ENCODE measurements at regions not wholly inside any gene's neighbourhood (a gene's known extent, or its start where the extent isn't known, plus 50 kb on each side); places are given as distances from the start of the nearest gene placed in this dataset.

DNA sequence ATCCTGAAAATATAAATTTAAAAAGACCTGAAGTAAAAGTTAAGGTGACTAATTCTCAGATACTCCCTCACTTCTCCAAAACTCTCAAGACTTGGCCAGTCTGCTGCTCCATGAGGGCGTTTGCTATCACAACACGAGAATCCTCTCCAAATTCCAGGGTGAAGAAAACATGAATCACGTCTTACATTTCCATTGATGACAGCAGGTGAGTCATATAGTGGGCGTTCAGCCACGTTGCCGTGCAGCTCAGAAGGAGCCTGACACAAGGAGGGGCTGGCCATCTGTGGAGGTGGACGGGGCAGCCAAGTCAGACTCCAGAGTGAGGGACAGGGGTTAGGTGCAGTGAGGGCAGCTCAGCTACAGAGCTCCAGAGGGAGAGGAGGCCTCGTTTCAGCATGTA, 555.1 kb upstream of the ADAMTS16 start:
- DNase-seq, result no peak

DNA sequence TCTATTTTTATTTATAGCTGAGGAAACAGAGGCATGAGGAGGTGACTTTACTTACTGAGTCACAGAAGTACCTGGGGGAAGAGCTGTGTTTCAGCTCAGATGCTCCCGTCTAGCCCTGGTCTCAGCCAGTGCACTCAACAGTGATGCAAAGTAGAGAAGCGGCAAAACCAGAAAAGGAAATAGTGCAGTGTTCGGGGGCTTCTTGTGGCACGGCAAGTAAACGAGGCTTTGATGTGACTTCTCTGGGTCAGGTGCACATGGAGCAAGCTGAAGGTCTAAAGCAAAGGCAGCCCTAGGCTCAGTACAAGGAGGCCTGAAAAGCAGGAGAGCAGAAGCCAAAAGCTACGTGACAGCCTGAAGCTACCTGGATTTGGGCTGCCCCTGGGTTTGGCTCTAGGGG, 526.7 kb upstream of the ADAMTS16 start:
- no peak for DNase-seq

DNA sequence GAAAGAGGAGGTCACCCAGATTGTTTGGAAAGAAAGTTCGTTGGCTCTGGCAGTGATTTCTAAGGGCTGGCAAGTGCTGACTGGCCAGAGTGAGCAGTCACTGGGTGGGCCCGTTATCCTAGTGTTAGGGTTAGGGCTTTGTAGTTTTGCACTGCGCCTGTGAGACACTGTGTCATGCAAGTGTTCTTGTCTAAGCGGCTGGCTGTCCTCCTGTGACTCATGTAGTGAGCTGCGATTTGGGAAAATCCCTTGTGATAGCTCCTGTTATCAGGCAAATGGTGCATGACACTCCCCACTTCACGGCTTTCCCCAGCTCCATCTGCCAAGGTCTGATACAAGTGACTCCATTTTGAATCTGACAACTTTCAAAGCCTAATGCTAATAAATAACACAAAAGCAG, 526.0 kb upstream of the ADAMTS16 start:
- DNase-seq, result peak in 1 of 3 experiments; percentile 74

DNA sequence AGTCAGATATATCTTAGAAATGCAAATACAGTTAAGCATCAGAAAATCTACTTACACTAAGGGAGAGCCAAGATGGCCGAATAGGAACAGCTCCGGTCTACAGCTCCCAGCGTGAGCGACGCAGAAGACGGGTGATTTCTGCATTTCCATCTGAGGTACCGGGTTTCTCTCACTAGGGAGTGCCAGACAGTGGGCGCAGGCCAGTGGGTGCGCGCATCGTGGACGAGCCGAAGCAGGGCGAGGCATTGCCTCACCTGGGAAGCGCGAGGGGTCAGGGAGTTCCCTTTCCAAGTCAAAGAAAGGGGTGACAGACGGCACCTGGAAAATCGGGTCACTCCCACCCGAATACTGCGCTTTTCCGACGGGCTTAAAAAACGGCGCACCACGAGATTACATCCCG, 524.8 kb upstream of the ADAMTS16 start:
- peak in 1 of 3 experiments; percentile 33 for DNase-seq

DNA sequence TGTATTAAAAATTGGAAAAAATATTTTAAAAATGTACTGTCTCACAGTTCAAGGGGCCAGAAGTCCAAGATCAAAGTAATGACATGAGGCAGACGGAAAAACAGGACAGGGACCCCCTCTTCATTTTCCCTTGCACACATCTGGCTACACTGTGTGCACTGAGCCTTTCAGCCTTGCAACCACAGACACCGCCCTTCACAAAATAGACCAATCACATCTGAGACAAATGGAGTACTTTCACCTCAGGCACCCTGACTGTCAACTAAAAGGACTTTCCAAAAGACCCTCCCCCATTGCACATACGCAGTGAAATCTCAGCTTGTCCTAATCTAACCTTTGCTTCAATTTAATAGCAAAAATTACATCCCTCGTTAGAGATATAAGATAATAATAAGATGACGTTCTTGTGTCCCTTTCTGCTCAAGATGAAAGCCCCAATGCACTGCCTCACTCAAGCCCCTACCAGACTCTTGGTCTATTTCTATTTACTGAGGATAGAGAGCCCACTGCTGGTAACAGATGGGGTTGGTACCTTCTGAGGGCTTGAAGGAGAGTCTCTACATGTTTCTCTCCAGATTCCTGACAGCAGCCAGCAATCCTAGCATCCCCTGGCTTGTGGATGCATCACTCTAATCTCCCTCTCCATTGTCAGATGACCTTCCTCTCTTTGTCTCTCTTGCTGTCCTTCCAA, 514.8 kb upstream of the ADAMTS16 start:
- no peak for DNase-seq

DNA sequence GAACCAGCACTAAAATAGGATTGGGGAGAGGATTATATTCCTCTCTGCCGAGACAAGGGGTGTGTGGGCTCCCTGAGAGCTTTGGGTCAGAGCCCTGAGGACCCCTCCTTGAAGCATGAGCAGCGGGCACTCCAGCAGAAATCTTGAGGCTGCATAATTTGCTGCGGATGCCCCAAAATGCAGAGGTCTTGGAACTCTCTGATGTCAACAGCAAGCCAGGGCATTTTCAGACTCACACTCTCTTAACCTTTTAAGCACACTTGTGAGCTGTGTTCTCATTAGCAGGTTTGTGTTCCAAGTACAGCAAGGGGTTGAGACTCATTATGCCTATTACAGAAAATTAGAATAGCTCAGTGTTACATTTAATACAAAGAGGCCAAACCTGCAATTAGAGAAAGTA, 513.0 kb upstream of the ADAMTS16 start:
- DNase-seq, result peak in 1 of 3 experiments; percentile 16

DNA sequence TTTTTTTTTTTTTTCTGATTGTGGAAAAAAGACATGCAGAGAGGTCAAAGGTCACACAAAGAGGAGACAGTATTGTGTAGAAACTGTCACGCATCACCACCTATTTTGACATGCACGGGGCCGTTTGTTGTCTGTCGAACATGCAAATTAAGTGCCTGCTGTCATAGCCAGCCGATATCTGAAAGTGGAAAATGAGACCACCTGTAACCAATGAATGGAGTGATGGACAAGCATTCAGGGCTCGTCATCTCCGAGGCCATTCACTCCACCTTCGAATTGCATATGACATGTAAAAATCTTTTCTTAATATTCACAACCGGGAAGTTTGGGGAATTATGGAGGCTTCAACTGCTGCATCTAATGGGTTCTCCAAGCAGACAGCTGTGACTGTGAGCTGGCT, 512.2 kb upstream of the ADAMTS16 start:
- DNase-seq, result no peak

DNA sequence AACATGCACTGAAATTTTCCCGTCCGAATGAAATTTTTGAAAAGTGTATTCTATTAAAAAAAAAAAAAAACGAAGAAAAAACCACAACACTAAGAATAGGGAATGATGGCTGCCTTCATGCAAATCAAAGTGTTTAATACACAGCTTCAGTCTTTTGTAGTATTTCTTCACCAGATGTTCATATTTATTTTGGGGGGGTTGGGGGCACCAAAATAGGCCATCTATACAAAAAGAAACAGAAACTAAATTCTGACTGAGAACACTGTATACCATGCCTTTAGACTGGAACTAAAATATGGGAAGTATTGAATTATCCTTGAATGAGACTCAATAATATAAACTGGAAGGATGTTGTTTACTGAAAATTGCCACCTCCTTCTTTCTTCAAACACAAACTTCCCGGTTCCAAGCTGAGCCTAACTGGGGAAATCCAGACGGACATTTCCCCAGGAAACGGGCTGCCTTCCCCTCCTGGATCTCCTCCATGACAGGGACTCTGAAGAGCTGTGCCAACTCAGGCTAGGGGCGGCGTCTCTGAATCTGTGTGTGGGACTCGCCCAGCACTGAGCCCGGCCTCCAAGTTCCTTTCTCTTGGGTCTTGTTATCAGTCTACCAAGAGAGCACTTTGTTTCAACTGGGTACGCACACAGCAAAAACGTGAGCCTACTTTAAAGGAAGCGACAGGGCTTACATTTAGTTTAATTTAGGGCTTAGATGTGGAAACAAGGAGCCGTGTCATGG, 511.3 kb upstream of the ADAMTS16 start:
- DNase-seq, result no peak

DNA sequence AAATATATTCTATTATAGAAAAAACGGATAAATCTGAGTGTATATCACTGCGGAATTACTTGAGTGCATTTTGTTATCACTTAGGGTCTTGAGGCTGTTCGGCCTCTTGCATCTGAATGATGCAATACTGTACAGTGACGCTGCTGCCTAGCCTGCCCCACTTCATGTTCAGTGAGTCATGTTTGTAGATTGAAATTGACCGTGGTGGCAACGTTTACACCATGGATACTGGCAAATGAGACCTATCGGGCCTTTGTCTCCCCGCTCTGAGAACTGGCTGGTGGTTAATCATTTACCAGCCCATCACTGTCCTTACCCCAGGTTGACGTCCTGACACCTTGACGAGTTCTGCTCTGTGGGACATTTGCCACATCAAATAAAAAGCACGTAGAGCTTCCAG, 510.1 kb upstream of the ADAMTS16 start:
- DNase-seq, result peak in 1 of 3 experiments; percentile 59

DNA sequence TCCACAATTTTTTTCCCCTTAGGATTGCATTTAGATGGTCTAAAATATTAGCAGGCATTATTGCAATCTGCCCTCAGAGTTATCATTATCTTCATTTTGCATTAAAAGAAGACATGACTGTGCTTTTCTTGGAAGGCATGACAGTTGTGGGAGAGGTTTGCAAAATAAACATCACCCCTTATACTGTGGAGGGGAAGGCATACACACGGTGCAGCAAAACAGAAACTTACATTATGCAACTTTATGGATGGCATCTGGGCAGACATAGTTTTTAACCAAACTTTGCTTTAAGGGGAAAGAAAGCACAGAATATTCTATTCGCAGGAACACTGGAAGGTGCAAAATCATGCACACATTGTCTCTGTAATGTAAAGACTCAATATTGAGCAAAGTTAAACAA, 505.8 kb upstream of the ADAMTS16 start:
- DNase-seq, result no peak

DNA sequence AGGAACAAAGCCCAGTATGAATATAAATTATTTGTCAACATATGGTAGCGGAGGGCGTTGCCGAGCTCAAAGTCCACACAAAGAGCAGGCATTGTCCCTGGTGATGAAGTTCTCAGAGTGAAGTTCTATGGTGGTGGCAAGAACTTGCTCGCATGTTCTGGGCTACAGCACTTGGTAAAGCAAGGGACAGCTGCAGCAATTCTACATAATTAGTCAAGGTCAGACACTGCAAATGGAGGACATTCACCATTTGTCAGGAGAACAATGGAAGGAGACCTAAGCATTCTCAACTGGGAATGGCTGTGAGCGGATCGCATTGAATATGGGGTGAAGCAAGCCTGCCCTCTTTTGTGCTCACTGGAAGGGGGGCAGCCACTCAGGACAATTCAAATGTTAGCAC, 503.8 kb upstream of the ADAMTS16 start:
- DNase-seq, result no peak

DNA sequence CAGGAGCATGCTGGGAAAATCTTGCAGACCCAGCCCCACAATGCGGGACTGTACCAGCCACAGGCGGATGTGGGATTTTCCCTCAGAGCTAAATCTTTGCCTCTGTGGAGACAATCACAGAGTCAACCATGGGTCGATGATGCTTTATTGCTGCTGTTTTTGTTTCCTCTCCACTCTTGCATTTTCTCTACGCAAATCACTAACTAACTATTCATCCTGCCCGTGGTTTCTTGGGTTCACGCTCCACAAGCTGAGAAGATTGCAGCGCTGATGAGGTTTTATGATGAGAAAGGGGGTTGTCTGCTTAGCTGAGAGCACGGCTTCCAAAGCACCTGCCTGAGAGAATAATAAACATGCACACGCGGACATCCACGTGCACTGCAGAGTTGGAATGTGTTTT, 500.2 kb upstream of the ADAMTS16 start:
- DNase-seq, result peak in 1 of 3 experiments; percentile 60

DNA sequence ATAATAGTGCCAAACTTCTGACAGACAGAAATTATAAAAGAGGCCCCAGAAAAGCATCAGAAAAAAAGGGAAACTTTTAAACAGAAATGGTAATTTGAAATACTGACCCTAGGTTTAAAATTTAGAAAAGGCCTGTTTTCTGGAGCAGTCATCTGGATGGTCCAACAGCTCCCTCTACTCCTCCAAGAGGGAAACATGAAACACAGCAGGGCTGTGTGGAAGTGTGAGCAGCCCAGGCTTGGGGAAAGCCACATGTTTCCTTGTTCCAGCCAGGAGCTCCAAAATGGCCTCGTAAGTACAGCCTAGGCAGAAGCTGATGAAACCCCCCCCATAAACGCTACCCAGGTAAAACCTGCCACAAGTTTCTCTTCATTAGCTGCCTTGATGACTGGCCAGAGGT, 499.3 kb upstream of the ADAMTS16 start:
- DNase-seq, result peak in 1 of 3 experiments; percentile 59

DNA sequence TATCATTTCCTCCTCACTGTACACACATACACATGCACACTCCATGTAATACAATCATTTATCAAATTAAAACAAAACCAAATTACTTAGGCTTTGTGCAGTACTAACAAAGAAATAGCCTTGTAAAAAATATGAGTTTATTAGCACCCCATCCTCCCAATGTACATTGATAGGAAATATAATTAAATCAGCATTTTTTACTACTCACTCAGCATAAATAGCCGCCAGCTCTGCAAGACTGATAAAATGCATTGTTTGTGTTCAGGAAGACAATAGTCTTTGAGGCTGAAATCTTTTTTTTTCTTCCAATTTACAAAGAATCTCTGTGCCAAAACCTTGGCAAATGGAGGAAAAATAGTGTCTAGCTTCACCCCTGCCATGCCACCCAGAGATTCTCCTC, 497.6 kb upstream of the ADAMTS16 start:
- no peak for DNase-seq

DNA sequence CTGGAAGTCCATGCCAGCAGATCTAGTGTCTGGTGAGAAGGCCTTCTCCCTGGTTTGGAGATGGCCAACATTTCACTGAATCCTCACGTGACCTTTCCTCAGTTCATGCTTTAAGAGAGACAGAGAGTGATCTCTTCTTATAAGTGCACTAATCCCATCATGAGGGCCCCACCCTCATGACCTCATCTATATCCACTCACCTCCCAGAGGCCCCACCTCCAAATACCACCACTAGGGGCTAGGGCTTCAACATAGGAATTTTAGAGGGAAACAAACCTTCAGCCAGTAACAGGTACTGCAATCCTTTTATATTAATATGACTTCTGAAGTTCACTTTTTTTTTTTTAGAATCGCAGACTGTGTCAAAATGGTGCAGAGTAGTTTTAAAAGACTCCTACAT, 496.9 kb upstream of the ADAMTS16 start:
- no peak for DNase-seq

DNA sequence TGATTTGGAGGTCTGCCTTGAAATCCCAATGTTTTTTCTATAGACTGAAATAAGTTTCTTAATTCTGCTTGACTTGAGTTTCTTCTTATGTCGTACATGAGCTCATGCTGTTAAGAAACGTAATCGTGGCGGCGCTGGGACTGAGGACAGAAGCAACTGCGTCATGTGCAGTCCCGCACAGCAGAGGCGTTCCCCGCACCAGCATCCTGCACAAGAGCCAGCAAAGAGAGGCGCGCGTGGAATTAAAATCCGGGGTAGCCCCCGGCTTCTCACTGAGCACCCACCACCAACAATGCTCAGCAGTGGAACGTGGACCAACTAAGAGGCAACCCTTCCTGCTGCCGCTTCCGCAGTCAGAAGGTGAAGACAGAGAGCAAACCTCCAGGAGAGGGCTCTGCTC, 496.2 kb upstream of the ADAMTS16 start:
- no peak for DNase-seq

DNA sequence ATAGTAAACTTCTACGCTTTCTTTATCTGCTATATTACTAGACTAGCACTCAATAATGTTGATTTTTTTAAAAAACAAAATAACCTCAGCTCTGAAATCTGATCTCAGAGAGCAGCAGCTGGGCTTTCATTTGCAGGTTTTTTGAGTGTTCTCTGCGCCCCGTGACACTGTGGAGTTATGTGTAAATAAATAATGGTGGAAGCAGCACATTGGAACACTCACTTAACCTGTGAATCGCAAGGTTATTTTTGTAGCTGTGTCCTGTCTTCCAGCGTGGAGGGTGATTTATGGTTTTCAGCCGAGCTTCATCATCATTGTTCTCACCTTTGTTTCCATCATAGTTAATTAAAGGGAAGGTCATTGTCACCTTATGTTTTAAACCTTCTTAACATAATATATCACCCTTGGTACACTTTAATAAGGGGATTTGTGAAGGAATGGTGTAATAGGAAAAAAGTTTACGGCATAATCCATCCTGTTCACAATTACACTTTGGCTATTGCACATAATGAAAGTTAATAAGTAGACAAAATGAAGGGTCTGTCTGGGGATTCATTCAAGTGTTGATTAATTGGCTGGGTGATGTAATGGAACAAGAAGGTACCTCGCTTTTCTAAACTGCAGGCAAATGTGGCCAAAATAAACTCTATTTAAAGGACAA, 493.3 kb upstream of the ADAMTS16 start:
- peak in 2 of 3 experiments; percentile 22 to 69 for DNase-seq

DNA sequence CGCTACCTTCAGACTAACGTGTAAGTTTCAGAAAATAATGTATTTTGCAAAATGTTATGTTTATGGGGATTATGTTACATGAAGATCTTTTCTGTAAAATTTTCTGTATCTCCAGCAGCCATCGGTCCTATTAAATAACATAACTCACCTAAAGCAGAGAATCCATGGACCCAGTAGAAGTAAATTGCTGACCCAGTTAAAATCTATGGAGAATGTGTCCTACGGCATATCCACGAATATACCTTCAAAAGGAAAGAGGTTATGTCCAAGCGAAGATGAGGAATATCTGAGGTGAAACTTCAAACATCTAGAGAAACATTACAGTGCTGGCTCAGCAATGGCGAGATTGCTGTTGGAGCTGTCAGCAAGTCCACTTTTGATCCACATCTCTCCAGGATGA, 492.2 kb upstream of the ADAMTS16 start:
- no peak for DNase-seq

DNA sequence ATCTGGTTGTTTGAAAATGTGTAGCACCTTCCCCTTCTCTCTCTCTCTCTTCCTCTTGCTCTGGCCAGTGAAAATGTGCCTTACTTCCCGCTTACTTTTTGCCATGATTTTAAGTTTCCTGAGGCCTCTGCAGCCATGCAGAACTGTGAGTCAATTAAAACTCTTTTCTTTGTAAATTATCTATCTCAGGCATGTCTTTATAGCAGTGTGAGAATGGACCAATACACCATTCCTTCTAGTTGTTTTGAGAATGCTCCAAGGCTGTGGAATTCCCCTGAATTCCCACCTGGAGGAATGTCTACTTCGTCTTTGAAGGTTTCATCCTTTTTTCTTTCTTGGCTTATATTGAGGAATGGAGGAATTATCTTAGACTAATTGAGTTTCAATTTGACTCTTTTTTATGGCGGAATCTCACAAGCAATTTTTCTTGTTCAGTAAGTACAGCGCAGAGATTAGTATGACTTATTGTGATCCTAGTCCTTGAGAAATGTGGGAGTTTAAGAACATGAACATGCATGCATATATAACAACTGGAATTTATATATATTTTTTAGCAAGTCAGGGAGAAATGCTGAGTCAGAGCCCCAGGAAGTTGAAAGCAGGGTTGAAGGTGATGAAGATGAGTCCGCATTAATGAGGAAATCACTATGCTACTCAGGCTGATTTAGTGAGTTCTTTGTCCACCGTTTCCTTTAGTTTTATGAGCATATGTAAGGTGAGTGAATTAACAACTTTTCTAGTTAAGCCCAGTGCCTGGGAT, 488.1 kb upstream of the ADAMTS16 start:
- no peak for DNase-seq

DNA sequence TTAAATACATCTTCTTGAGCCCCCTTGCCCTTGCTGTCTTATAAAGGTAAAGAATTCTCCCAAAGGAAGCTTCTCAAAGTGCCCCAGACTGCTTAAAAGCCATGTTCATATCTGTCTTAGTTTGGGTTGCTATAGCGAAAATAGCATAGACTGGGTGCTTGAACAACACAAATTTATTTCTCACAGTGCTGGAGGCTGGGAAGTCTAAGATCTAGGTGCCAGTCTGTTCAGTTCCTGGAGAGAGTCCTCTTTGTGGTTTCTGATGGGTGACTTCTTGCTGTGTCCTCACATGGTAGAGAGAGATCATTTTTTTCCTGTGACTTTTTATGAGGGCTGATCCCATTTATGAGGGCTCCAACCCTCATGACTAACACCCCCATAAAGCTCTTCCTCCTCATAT, 486.7 kb upstream of the ADAMTS16 start:
- DNase-seq, result no peak

DNA sequence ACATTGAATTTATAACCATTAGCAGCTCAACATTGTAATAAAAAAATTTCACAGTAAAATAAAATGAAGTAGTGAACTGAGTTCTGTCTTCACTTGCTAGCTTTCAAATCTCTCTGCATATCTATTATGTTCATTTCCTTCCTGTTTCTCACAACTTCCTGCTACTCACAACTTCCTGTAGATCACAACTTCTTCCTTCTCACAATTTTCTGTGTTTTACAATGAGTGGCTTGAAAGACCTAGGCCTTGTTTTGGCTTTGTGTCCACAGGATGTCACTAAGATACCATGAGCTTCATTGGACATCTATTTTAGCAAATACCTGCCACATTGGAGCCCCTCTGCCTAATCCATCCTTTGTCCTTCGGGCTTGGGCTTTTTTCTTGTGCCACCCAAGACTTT, 480.3 kb upstream of the ADAMTS16 start:
- no peak for DNase-seq

DNA sequence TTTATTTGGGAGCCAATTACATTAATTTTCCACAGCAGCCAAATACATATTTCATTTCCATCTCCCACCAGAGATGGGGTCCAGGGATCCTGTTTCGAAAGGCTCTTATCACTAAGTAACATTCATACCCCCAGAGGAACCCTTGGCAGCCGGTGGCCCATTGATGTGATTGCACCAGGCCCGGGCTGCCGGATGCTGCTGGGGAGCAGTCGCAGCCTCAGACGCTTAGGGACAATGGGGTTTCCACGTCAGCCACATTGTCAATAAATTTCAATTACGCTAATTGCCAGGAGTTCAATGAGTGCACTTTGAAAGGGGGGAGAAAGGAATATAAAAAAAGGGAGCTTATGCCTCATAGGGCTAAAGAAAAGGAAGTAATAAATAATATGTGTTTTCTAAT, 478.8 kb upstream of the ADAMTS16 start:
- no peak for DNase-seq

DNA sequence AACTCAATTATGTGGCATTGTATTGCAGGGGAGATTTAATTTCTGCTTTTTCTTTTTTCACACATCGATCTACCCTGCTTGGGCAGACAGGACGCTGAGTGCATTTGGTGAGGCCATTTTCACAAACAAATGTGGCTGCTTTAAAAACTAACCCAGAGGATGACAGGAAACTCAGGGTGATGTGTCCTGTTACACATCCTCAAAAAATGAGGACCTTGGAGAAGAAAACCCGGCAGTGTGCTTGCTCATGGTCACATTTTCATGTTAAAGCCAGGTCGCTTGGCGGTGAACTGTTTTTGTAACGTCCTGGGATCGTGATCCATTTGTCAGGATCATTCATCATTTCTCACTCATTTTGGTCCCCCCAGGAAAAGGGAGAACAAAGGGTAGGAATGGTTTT, 478.3 kb upstream of the ADAMTS16 start:
- DNase-seq, result no peak

Data from NCI-H1417 (cell line).